ENCODE measurements at regions not wholly inside any gene's neighbourhood (a gene's known extent, or its start where the extent isn't known, plus 50 kb on each side); places are given as distances from the start of the nearest gene placed in this dataset.
"Not testable (repeated sequence)": the region's sequence is repeated elsewhere in the genome, so short reads cannot be mapped to it uniquely, and the experiment has no call there.

DNA sequence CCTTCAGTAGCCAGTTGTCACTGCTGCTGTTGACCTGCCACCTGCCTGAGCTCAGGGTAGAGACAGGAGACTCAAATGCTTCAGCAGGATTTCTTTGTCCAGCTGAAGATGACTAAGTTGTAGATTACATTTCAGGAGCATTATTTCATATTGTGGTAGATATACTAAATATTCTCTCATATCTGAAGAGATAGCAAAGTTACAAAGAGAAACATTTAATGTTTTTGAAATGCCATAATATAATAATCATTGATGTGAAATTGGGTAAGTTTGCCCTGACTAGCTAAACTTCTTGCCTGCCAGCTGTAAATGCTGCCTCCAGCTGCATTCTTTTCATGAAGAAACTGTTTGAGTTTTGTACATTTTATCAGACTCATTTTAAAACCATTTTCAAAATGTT lies 247.6 kb upstream of the CNKSR2 start:
- no peak for DNase-seq

DNA sequence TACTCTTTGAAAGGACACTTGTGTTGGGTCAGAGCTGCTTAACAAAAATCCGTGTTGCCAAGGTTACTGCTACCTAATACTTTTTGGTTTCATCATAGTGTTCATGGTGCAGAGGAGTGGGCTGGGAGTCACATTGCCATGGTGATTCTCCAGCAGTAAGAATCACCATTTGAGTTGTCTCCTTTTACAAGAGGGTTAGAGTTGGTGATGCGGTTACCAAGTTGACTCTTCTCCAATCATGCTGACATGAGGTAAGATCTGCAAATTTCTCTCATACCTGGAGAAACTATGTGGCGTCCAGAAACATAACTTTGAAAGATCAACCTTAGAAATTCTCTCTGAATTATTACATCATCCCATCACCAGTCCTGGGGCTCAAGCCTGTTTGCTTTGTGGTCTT lies 242.9 kb upstream of the CNKSR2 start:
- DNase-seq, result no peak

GRCh38 chrX:21131786-21132185 lies 242.4 kb upstream of the CNKSR2 start:
- no peak for DNase-seq

DNA sequence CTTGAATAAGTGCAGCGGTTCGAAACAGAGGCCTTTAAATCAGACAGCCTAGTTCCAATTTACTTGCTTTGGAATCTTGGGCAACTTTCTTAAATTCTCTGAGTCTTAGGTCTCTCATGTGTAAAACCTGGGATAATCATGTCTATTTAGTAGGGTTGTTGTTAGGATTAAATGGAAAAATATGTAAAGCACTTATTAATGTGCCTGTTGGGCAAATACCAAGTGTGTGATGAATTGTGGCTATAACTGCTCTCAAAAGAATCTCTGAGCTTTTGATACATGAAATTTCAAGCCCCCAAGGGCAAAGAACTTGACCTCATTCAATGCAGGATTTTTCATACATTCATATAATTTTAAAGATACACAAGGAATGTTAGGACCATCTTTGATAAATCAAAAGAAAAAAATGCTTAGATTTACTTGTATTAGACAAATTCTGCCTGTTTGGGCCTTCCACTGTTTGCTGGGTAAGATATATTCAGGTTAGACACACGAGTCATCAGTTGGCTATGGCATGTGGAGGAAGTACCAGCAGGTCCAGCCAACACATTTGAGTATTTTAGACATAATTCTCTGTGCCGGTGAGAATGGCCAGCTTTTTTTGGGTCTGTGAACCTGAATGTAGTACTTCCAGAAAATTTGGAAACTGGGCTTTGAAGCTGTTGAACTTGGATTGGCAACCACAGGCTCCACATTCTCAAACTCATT lies 241.4 kb upstream of the CNKSR2 start:
- no peak for DNase-seq

GRCh38 chrX:21150208-21150607 lies 224.0 kb upstream of the CNKSR2 start:
- DNase-seq, result no peak

DNA sequence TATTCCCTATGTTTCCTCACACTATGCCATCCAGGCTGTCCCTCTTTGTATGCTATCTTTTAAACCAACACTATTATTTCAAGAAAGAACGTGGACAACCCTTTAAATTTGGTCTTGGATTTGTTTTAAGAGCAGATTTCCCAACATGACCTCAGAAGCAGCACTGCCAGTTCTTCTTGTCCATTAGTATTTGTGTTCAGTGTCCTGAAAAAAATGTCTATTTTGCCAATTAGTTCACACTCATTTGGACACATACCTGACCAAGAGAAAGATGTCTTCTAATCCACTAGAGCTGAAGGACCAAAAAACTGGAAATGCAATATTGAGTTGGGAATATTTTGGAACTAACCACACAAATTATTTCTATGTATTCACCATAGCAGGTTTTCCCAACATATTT lies 223.2 kb upstream of the CNKSR2 start:
- no peak for DNase-seq

- no peak for DNase-seq
Observed at GRCh38 chrX:21153033-21153432, 221.2 kb upstream of the CNKSR2 start.

DNA sequence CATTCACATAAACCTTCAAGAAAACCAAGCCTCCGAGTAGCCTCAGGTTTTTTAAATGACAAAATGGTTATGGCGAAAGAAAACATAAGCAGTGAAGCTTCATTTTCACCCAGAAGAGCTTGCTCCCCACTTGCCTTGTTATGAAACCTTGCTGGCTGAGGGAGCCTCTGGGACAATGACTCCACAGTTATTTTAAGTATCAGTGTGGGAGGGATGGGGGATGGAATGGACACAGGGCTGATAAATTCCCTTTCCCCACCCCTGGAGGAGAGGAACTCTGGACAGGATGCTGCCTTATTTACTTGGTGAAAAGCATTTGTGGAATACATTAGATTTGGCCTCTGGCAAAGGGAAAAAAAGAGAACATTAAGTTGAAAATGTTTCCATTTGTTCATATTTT lies 220.7 kb upstream of the CNKSR2 start:
- DNase-seq, result no peak

GRCh38 chrX:21155916-21156315 lies 218.3 kb upstream of the CNKSR2 start:
- no peak for DNase-seq

DNA sequence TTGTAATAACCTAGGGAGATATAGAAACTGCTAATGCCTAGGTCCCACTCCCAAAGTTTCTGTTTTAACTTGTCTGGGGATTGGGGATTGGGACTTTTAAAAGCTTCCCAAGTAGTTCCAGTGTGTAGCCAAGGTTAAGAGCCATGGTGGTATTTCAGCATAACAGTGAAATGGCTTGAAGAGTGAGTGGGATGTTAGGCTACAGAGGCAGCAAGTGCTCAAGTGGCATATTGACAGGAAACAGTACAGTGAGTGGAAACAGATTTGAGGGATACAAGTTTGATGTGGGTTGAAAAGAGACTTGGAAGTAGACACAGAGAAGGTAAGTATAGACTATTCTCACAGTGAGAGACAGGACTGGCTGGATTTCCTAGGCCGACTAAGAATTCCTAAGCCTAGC lies 217.6 kb upstream of the CNKSR2 start:
- DNase-seq, result no peak

GRCh38 chrX:21158678-21159077 lies 215.5 kb upstream of the CNKSR2 start:
- no peak for DNase-seq

DNA sequence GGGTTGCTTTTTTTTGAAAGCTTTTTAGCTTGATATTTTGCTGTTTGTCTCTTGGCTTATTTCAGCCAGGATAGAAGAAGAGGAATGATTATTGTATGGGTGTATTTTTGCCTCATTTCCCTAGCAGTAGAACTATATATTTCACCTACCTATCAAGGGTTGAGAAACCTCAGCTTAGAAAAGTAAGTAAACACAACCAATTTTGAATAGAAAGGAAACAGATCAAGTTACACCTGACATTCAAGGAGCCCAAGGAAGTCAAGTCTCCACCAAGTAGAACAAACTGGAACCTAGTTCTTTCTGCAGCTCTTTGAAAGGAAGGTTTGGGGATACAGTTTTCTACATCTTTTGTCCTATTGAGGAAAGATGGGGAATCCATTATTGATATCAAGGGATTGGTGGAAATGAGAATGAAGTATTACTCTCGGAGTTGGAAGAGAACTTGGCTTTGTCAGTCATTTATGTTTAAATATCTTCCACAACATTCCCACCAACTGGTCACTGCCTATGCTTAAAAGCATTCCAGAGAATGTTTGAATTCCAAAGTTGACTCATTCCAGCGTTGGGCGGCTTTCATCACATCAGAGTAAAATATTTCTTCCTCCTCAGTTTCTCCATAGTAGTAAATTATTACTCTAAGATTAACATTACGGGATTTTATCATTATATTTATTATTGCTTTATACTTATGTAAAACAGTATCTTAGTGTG lies 207.8 kb upstream of the CNKSR2 start:
- no peak for DNase-seq

DNA sequence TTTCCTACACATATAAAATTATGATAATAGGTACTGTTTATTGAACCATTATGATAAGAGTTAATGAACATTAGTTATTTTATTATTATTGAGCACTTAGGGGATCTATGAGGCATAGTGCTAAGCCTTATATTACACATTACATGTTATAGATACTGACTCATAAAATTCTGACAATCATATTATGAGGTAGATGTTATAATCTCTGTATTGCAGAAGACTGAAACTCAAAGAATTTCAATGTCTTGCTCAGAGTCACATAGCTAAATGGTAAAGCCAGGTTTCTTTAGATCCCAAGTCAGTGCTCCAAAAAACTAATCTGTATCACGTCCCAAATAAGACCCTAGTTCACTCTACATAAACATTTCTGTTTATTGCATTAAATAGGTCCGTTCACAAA lies 207.2 kb upstream of the CNKSR2 start:
- DNase-seq, result no peak

GRCh38 chrX:21167494-21167893 lies 206.7 kb upstream of the CNKSR2 start:
- DNase-seq, result no peak

DNA sequence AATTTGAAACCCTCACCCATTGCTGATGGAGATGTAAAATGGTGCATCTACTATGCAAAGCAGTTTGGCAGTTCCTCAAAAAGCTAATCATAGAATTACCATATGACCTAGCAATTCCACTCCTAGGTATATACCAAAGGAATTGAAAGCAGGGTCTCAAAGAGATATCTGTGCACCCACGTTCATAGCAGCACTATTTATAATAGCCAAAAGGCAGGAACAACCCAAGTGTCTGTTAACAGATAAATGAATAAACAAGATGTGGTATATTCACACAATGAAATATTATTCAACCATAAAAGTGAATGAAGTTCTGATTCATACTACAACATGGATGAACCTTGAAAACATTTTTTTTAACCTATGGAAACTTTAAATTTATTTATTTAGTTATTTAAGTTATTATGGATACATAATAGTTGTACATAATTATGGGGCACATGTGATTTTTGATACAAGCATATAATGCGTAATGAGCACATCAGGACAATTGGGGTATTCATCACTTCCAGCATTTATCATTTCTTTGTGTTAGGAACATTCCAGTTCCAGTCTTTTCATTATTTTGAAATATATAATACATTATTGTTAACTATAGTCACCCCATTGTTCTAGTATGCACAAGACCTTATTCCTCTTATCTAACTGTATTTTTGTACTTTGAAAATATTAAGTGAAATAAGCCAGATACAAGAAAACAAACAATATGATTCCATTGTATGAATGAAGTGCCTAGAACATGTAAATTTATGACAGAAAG lies 205.6 kb upstream of the CNKSR2 start:
- DNase-seq, result no peak

- DNase-seq, result no peak
Observed at GRCh38 chrX:21171181-21171580, 203.0 kb upstream of the CNKSR2 start.

GRCh38 chrX:21174439-21174838 lies 199.8 kb upstream of the CNKSR2 start:
- no peak for DNase-seq

GRCh38 chrX:21176921-21177571 lies 197.2 kb upstream of the CNKSR2 start:
- DNase-seq, result peak; percentile 82

- no peak for DNase-seq
Observed at GRCh38 chrX:21181232-21181853, 192.9 kb upstream of the CNKSR2 start.

GRCh38 chrX:21193196-21193595 lies 181.0 kb upstream of the CNKSR2 start:
- no peak for DNase-seq

GRCh38 chrX:21194526-21194925 lies 179.7 kb upstream of the CNKSR2 start:
- DNase-seq, result no peak

DNA sequence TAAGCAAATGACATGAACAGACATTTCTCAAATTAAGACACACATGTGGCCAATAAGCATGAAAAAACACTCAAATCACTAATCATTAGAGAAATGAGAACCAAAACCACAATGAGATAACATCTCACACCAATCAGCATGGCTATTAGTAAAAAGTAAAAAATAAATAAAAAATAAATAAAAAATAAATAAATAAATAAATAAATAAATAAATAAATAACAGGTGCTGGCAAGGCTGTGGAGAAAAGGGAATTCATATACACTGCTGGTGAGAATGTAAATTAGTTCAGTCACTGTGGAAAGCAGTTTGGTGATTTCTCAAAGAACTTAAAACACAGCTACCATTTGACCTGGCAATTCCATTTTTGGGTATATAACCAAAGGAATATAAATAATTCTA lies 167.1 kb upstream of the CNKSR2 start:
- DNase-seq, result no peak

GRCh38 chrX:21219208-21219607 lies 155.0 kb upstream of the CNKSR2 start:
- DNase-seq, result not testable (repeated sequence)
